NCI-H69 (cell line): ENCODE measurements at regions not wholly inside any gene's neighbourhood (a gene's known extent, or its start where the extent isn't known, plus 50 kb on each side); places are given as distances from the start of the nearest gene placed in this dataset.

ENCODE experiments used
- DNase-seq: peaks from one replicate; lab custom pipeline; 2025; lab: John Stamatoyannopoulos, UW

DNA sequence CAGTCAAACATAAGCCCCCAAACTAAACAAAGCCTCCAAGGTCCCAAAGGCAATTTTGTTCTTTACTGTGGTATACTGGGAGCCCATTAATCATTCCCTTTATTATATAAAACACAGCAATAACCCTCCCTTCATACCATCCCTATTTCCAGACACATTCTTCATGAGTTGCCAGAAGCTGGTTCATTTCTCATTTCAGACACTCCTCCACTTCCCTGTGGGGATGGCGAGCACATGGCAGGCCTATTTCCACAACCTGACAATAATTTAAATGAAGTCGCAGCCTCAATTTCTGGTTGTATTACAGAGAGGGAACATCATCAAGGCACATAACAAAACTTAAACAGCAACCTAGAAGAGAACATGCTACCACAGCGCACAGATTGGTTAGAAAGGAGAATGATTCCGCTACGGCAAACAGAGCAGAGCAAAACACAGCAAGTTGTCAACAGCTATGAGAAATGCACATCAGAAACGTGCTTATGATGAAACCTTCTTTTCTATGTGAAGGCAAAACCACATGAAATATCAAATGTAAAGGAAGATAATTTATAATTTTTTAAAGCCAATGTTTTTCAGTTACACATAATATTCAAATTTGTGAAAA, 63.3 kb upstream of the ARHGEF3 start:
- DNase-seq, result no peak

DNA sequence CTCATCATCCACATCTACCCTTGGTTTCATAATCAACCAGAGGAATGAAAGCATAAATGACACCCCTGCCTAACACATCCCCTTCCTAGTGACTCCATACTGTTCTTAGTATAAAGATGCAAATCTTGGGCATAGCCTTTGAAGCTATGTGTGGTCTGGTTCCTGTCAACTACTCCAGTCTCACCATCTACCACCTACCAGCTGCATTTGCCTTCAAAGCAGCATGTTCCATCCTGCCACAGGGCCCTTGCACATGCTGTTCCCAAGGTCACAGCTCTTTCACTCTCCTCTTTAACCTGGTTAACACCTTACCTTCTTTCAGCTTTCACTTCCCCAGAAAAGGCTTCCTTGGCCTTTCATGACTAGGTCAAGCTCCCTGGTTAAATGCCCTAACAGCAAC, 62.3 kb upstream of the ARHGEF3 start:
- DNase-seq, result no peak

DNA sequence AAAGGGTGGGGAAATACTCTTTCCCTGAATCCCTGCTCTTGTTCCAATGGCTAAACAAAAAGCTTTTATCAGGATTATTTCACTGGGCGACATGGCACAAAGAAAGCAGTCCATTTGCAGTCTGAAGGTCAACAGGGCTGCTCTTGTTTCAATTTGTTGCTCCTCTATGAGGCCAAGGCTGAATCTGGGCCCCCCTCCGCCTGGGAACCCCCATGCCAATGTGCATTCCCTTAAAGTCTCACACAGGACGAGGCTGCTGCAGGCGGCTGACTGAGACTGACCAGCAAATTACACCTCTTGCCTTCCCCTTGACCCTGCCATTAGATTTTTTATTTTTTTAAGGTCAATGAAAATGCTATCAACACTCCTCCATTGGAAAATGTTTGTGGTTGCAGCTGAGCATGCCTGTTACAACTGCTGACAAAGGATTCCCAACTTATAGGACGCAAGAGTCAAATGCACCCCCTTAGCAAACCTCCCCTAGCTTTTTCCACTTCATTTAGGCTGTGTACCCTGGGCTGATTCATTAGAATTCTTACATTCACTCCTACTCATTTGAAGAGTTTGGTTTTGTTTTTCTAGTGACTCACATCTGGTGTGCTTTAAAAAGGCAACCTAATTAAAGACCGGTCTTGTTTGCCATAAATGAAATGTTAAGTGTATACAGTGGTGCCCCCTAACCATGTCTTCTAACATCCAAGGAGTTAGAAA, 60.8 kb upstream of the ARHGEF3 start:
- peak; percentile 10 for DNase-seq

DNA sequence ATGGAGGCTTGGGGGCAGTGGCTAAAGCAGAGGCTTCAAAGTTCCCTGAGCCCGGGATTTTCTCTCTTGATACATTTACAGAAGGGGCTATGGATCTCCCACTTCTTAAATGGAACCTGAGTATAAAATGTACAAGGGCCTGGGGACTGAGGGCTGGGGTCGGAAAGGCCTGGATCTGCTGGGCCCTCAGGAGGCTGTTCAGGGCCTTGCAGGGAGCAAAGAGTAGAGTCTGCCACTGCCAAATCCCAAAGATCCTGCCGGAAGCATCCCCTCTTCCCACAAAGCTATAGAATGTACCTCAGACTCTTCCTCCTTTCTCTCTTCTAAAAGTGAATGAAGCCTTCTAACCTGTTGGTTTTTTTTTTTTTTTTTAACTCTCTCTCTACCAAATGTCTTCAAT, 59.8 kb upstream of the ARHGEF3 start:
- no peak for DNase-seq

DNA sequence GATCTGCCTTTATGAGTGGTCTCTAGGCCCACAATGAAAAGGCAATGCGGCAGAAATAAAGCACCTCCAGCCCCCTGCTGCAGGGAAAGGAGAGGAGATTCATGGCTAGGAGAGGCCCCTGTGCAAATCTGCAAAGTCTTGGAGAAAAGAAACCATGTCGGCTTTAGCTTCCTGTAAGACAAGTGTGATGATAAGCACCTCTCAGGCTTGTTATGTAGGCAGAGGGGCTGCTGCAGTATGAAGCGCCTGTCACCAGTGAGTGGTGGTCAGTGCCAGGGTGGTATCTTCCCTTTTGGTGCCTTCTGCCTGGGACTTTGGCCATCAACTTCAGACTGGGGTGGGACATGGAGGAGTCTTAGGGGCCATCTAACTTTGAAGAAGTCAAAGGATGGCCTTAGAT, 59.2 kb upstream of the ARHGEF3 start:
- DNase-seq, result no peak

DNA sequence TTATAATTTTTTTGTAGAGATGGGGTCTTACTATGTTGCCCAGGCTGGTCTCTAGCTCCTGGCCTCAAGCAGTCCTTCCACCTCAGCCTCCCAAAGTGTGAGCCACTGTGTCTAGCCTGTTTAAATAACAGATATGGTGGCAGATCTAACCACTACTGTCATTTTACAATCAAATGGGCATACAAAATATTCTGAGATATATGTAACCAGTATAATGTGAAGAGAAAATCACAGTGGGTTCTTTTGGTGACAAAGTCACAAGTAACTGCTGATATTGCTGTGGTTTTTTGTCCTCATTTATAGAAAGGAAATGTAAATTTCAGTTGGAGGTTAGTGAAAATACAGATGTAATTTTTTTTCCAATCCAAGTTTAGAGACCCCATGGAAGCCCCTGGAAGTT, 58.6 kb upstream of the ARHGEF3 start:
- DNase-seq, result no peak

- DNase-seq, result no peak
Observed at GRCh38 chr3:56858331-56858730, 56.6 kb upstream of the ARHGEF3 start.

GRCh38 chr3:56857178-56857577, 55.4 kb upstream of the ARHGEF3 start:
- DNase-seq, result no peak

- no peak for DNase-seq
Observed at GRCh38 chr3:56856752-56857151, 55.0 kb upstream of the ARHGEF3 start.

DNA sequence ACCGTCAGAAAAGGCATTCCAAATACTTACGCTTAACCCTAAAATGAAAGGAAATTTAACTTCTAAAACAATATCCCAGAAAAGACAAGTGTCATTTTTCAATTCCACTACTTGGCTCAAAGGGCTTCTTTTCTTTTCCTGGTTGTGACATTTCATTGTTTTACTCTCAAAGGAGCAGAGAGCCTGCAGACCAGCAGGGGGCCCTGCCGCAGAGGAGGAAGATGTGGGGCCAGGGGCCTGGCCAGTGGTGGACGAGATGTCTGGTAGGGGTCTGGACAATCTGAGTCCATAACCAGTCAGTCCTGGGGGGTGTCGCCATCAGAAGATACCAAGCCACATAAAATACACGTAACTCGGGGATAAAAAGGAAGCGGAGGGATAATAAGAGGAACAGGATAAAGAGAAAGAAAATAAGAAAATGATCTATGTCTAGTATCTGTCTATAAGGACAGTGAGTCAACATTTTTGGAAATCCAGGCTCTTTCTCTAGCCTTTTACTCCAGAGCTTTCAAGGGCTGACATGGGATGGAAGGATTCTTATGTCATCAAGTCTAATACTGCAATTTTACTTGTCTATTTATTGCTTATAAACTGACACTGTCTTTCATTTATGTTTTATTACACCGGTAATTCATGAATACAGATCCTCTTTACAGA, 54.2 kb upstream of the ARHGEF3 start:
- DNase-seq, result peak; percentile 6

- no peak for DNase-seq
Observed at GRCh38 chr3:56854856-56855611, 53.3 kb upstream of the ARHGEF3 start.

GRCh38 chr3:56851966-56852884, 50.5 kb upstream of the ARHGEF3 start:
- no peak for DNase-seq
